Superior temporal gyrus (tissue), 1 donor: ENCODE measurements at regions not wholly inside any gene's neighbourhood (a gene's known extent, or its start where the extent isn't known, plus 50 kb on each side); places are given as distances from the start of the nearest gene placed in this dataset.

Experiments
- DNase-seq: peaks from one replicate; pipeline ENCODE4 v3.0.0-alpha.2; 2016; ENCODE audit errors: extremely low spot score

- DNase-seq: no peak
Observed at GRCh38 chr13:82374719-82375118, 1507.6 kb downstream of the SLITRK1 start.

- no peak for DNase-seq
Observed at GRCh38 chr13:82370316-82370715, 1512.0 kb downstream of the SLITRK1 start.

- DNase-seq: no peak
Observed at GRCh38 chr13:82364525-82364924, 1517.7 kb downstream of the SLITRK1 start.

GRCh38 chr13:82358284-82358683 is 1524.0 kb downstream of the SLITRK1 start:
- no peak for DNase-seq

- peak; percentile 48 for DNase-seq
Observed at GRCh38 chr13:82356667-82357410, 1525.4 kb downstream of the SLITRK1 start.

- DNase-seq: no peak
Observed at GRCh38 chr13:82344867-82345266, 1537.4 kb downstream of the SLITRK1 start.

GRCh38 chr13:82341116-82341515 is 1541.2 kb downstream of the SLITRK1 start:
- DNase-seq: no peak

- no peak for DNase-seq
Observed at GRCh38 chr13:82330499-82330898, 1551.8 kb downstream of the SLITRK1 start.

GRCh38 chr13:82323101-82323500 is 1559.2 kb downstream of the SLITRK1 start:
- no peak for DNase-seq

GRCh38 chr13:82305588-82305987 is 1576.7 kb downstream of the SLITRK1 start:
- DNase-seq: no peak

GRCh38 chr13:82298106-82298505 is 1584.2 kb downstream of the SLITRK1 start:
- no peak for DNase-seq

GRCh38 chr13:82294226-82294625 is 1588.0 kb downstream of the SLITRK1 start:
- no peak for DNase-seq

- no peak for DNase-seq
Observed at GRCh38 chr13:82292334-82292733, 1589.9 kb downstream of the SLITRK1 start.

- DNase-seq: no peak
Observed at GRCh38 chr13:82291852-82292251, 1590.4 kb downstream of the SLITRK1 start.

- DNase-seq: no peak
Observed at GRCh38 chr13:82275644-82276043, 1606.6 kb downstream of the SLITRK1 start.

GRCh38 chr13:82259284-82259683 is 1623.0 kb downstream of the SLITRK1 start:
- no peak for DNase-seq

GRCh38 chr13:82257790-82258507 is 1624.3 kb downstream of the SLITRK1 start:
- DNase-seq: no peak

GRCh38 chr13:82248762-82249161 is 1633.5 kb downstream of the SLITRK1 start:
- DNase-seq: no peak

GRCh38 chr13:82245860-82246259 is 1636.4 kb downstream of the SLITRK1 start:
- DNase-seq: no peak

- DNase-seq: no peak
Observed at GRCh38 chr13:82224806-82225205, 1657.5 kb downstream of the SLITRK1 start.

GRCh38 chr13:82221621-82222020 is 1660.7 kb downstream of the SLITRK1 start:
- no peak for DNase-seq

- no peak for DNase-seq
Observed at GRCh38 chr13:82220641-82221040, 1661.6 kb downstream of the SLITRK1 start.

GRCh38 chr13:82216165-82216564 is 1666.1 kb downstream of the SLITRK1 start:
- no peak for DNase-seq
